Limb (tissue), 2 donors: ENCODE measurements at regions not wholly inside any gene's neighbourhood (a gene's known extent, or its start where the extent isn't known, plus 50 kb on each side); places are given as distances from the start of the nearest gene placed in this dataset.

ENCODE experiments used
- DNase-seq, 2 donors: peaks; one replicate each; pipeline ENCODE4 v3.0.0-alpha.2; 2016; ENCODE audit errors: extremely low spot score in 2 of 2

DNA sequence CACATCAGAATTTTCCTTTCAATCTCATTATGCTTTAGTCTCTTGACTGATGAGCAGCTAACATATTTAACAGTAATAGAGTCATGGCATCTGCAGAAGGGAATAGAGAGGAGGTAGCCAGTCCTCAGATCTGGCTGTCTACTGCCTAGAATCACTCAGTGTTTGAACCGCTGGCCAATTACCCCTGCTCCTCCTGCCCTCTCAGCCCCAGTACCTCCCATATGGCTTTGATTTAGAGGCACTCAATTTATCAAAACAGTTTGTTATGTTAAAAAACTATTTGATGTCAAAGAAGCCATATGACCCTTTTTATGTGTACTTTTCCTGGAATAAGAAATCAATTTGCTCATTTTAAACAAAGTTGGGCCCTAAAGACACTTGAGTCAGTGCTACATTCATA is 355.2 kb downstream of the CMPK2 start:
- no peak for DNase-seq

- no peak for DNase-seq
Measured at GRCh38 chr2:6512589-6512988, 353.1 kb downstream of the CMPK2 start.

DNA sequence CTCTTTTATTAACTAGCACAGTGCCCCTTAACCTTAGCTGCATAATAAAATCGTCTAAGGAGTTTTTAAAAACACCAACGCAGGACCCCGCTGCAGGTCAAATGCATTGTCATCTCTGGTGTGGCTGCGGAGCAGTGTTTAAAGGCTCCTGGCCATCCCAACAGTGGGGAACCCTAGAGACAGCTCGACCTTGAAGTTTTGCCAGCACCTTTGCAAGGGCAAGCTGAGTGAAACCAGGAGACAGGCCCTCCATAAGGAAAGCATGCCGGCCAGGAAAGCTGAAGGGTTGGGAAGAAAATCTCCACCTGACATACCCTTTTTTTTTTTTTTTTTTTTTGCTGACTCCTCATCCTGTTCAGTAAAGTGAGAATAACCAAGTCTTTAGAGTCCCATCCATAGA is 349.0 kb downstream of the CMPK2 start:
- no peak for DNase-seq

- DNase-seq = no peak
Measured at GRCh38 chr2:6518361-6518760, 347.3 kb downstream of the CMPK2 start.

- DNase-seq = no peak
Measured at GRCh38 chr2:6523476-6523875, 342.2 kb downstream of the CMPK2 start.

DNA sequence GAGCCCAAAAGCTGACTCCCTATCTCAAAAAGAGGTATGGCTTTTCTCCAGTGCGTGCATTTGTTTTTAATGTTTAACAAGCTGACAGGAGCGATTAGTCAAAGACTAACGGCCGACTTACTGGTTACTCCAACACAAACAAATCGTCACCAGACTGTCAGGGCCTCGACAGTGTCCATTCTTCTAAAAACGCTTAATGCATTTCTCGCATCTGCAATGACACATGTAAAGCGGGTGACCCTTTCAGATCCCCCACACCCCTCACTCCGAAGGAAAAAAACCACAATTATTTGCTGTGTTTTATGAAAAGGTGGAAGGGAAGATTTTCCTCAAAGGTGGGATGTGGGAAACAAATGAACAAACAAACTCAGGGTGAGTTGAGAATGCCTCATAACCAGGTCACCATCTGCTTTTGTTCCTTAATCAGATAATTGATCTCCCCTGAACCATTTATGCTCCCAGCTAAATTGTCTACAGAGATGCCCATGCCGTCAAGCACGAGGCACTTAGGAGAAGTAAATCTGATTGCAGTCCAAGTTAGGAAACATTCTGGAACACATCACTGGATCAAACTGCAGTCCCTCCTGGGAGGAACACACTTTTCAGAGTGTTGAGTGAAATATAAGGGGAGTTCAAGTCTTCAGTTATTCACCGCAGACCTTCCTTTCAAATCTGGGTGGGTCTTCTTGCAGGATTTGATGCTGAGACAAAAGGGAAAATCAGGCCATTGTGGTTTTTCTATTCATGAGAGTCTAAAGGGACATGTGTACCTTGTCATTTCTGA is 340.8 kb downstream of the CMPK2 start:
- DNase-seq = no peak

- DNase-seq = no peak
Measured at GRCh38 chr2:6525475-6525964, 340.2 kb downstream of the CMPK2 start.

DNA sequence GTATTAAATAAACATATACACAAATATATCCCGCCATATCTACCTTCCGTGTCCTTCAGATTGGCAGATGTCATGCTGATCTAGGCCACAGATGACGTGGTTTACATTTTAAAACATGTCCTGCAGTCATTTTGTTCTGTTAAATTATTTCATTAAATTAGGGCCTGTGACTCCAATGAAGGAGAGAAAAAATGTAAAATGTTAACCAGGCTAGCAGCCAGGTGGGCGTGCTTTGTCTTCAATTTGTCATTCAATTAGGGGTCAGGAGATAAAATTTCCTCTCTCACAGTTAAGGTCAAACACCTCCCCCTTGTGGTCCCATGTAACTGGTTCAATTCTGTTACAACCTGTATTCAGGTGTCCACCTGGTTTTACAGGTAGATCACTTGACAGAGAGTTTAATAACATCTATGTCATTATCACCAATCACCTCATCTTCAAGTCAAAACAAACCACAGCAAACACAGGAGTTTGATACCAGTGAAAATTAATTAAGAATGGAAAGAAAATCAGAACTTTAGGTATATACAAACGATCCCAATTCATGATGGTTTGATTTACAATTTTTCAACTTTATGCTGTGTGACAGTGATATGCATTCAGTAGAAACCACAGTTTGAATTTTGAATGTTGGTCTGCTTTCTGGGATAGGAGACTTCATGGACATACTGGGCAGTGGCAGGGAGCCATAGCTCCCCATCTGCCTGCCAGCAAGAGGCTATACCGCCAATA is 339.4 kb downstream of the CMPK2 start:
- no peak for DNase-seq

- DNase-seq = no peak
Measured at GRCh38 chr2:6531304-6531703, 334.4 kb downstream of the CMPK2 start.

- DNase-seq = no peak
Measured at GRCh38 chr2:6535572-6535971, 330.1 kb downstream of the CMPK2 start.

- no peak for DNase-seq
Measured at GRCh38 chr2:6538607-6539006, 327.1 kb downstream of the CMPK2 start.

- no peak for DNase-seq
Measured at GRCh38 chr2:6545336-6545735, 320.4 kb downstream of the CMPK2 start.

GRCh38 chr2:6545795-6546194 is 319.9 kb downstream of the CMPK2 start:
- no peak for DNase-seq

DNA sequence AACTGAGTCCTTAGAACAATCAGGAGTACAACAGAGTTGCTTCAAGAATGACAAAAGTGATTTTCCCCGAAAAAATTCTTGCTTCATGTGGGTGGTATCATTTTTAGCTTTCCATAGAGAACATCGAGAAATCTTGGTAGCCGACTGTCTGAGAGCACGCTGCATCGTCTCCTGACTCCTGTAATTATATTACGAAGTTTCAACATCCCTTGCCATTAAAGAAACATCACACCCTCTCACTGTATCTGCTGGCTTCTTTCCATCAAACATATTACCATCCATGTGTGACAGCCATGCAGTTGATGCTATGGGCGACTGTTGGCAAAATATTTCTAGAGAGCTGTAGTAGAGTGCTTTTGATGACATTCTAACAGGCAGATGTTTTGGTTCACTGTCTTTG is 311.2 kb downstream of the CMPK2 start:
- DNase-seq = no peak

GRCh38 chr2:6556755-6557154 is 309.0 kb downstream of the CMPK2 start:
- DNase-seq = no peak

DNA sequence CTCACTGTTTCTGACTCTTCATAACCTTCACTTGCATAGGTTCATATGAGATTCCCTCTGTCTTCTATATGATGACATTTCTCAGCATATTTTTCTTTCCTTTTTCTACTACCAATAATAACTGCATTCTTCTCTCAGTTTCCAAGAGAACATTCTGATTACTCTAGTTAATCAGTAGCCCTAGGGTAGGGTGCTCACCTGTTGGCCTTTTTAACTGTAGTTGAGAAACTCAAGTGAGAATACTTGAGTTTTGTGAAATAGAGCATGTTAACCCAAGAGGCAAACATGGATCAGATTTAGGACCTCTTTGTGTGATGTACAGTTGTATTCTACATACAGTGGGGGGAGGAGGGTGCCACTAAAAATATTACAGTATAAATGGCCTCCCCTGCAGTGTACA is 308.0 kb downstream of the CMPK2 start:
- no peak for DNase-seq

- DNase-seq = no peak
Measured at GRCh38 chr2:6562771-6563170, 302.9 kb downstream of the CMPK2 start.

- no peak for DNase-seq
Measured at GRCh38 chr2:6564326-6564725, 301.4 kb downstream of the CMPK2 start.

GRCh38 chr2:6574121-6574520 is 291.6 kb downstream of the CMPK2 start:
- peak in 1 of 2 donors; percentile 13 for DNase-seq

GRCh38 chr2:6576302-6576701 is 289.4 kb downstream of the CMPK2 start:
- no peak for DNase-seq

GRCh38 chr2:6577960-6578359 is 287.7 kb downstream of the CMPK2 start:
- DNase-seq = no peak

- no peak for DNase-seq
Measured at GRCh38 chr2:6578416-6578815, 287.3 kb downstream of the CMPK2 start.

- DNase-seq = no peak
Measured at GRCh38 chr2:6579281-6579680, 286.4 kb downstream of the CMPK2 start.
